WTC11 (cell line): ENCODE measurements at regions not wholly inside any gene's neighbourhood (a gene's known extent, or its start where the extent isn't known, plus 50 kb on each side); places are given as distances from the start of the nearest gene placed in this dataset.

Experiments
- ATAC-seq: fragments of 200-7000 bp; cut with Tn5 transposase; 2 replicates; pipeline ENCODE4 v1.10.0; 2021; ENCODE audit warnings: mild to moderate bottlenecking, moderate library complexity
- CTCF ChIA-PET: fragments of 300-600 bp; sonication (Branson Sonifier 250); formaldehyde crosslinking; loops from one replicate; lab custom pipeline; 2021; ENCODE audit warnings: antibody characterized with exemption; lab: Charles Lee
- POLR2A ChIA-PET: fragments of 350-600 bp; sonication (Branson Sonifier 250); formaldehyde crosslinking; loops from one replicate; lab custom pipeline; 2021; ENCODE audit warnings: antibody characterized with exemption; lab: Charles Lee
- DNase-seq: peaks from one replicate; pipeline ENCODE4 v3.0.0; 2021; ENCODE audit warnings: low spot score
- H3K27ac Mint-ChIP-seq: 2 replicates; pipeline ENCODE4 v1.8.0; 2021; ENCODE audit warnings: mixed read lengths
- H3K27me3 Mint-ChIP-seq: 2 replicates; pipeline ENCODE4 v1.8.0; 2021; ENCODE audit warnings: low read depth, mild to moderate bottlenecking, moderate library complexity, mixed read lengths
- H3K36me3 Mint-ChIP-seq: 2 replicates; pipeline ENCODE4 v1.8.0; 2021; ENCODE audit warnings: mixed read lengths
- H3K4me1 Mint-ChIP-seq: 2 replicates; pipeline ENCODE4 v1.8.0; 2022; ENCODE audit warnings: mixed read lengths
- H3K4me3 Mint-ChIP-seq: 2 replicates; pipeline ENCODE4 v1.8.0; 2021; ENCODE audit warnings: mild to moderate bottlenecking, moderate library complexity, mixed read lengths
- H3K9me3 Mint-ChIP-seq: 2 replicates; pipeline ENCODE4 v1.8.0; 2021; ENCODE audit warnings: mixed read lengths
- ATF1 ChIP-seq: sonication (generic); formaldehyde crosslinking; IDR thresholded peaks from 2 replicates; pipeline ENCODE4 v1.8.1; 2023; ENCODE audit warnings: mild to moderate bottlenecking, moderate library complexity, missing genetic modification reagents
- ATF3 ChIP-seq: sonication (generic); formaldehyde crosslinking; conservative IDR thresholded peaks from 2 replicates; pipeline ENCODE4 v1.8.1; 2022; ENCODE audit warnings: mild to moderate bottlenecking, missing genetic modification reagents
- CBFB ChIP-seq: sonication (generic); formaldehyde crosslinking; IDR thresholded peaks from 2 replicates; pipeline ENCODE4 v1.8.1; 2022; ENCODE audit warnings: mild to moderate bottlenecking, low read depth, missing genetic modification reagents
- CREB1 ChIP-seq: sonication (generic); formaldehyde crosslinking; IDR thresholded peaks from 2 replicates; pipeline ENCODE4 v1.8.0; 2023; ENCODE audit warnings: mild to moderate bottlenecking, missing genetic modification reagents
- E2F4 ChIP-seq: sonication (generic); formaldehyde crosslinking; IDR thresholded peaks from 2 replicates; pipeline ENCODE4 v1.8.1; 2022; ENCODE audit warnings: low read depth, mild to moderate bottlenecking, moderate library complexity, missing genetic modification reagents, borderline replicate concordance
- ELF4 ChIP-seq: sonication (generic); formaldehyde crosslinking; IDR thresholded peaks from 2 replicates; pipeline ENCODE4 v1.8.1; 2022; ENCODE audit warnings: low read depth, mild to moderate bottlenecking, moderate library complexity, missing genetic modification reagents
- ESRRA ChIP-seq: sonication (generic); formaldehyde crosslinking; IDR thresholded peaks from 2 replicates; pipeline ENCODE4 v1.8.1; 2022; ENCODE audit warnings: mild to moderate bottlenecking, missing genetic modification reagents, borderline replicate concordance
- ETV6 ChIP-seq: sonication (generic); formaldehyde crosslinking; IDR thresholded peaks from 2 replicates; pipeline ENCODE4 v1.8.1; 2022; ENCODE audit warnings: mild to moderate bottlenecking, missing genetic modification reagents
- FOXJ3 ChIP-seq: sonication (generic); formaldehyde crosslinking; IDR thresholded peaks from 2 replicates; pipeline ENCODE4 v1.9.0; 2021; ENCODE audit warnings: missing genetic modification reagents, mild to moderate bottlenecking, borderline replicate concordance
- GTF2I ChIP-seq: fragments of 250-450 bp; sonication (Bioruptor Pico); conservative IDR thresholded peaks from 2 replicates; pipeline ENCODE4 v1.4.0; 2021; ENCODE audit warnings: mild to moderate bottlenecking
- IRF1 ChIP-seq: sonication (generic); formaldehyde crosslinking; IDR thresholded peaks from 2 replicates; pipeline ENCODE4 v1.8.0; 2023; ENCODE audit warnings: missing genetic modification reagents
- MXD4 ChIP-seq: fragments of 250-450 bp; sonication (Bioruptor Pico); IDR thresholded peaks from 2 replicates; pipeline ENCODE4 v1.8.0; 2021; ENCODE audit warnings: mild to moderate bottlenecking, moderate library complexity, borderline replicate concordance
- NFYB ChIP-seq: sonication (generic); formaldehyde crosslinking; conservative IDR thresholded peaks from 2 replicates; pipeline ENCODE4 v1.8.0; 2022; ENCODE audit warnings: low read depth, missing genetic modification reagents
- NR1H2 ChIP-seq: sonication (generic); formaldehyde crosslinking; IDR thresholded peaks from 2 replicates; pipeline ENCODE4 v1.9.0; 2021; ENCODE audit warnings: mild to moderate bottlenecking, moderate library complexity, missing genetic modification reagents
- PRDM15 ChIP-seq: sonication (generic); formaldehyde crosslinking; IDR thresholded peaks from 2 replicates; pipeline ENCODE4 v1.8.0; 2022; ENCODE audit warnings: missing genetic modification reagents
- TCF7 ChIP-seq: sonication (generic); formaldehyde crosslinking; IDR thresholded peaks from 2 replicates; pipeline ENCODE4 v1.8.0; 2022; ENCODE audit warnings: mild to moderate bottlenecking, low read depth, missing genetic modification reagents, moderate library complexity
- TEAD4 ChIP-seq: sonication (generic); formaldehyde crosslinking; IDR thresholded peaks from 2 replicates; pipeline ENCODE4 v1.8.0; 2022; ENCODE audit warnings: mild to moderate bottlenecking, missing genetic modification reagents
- ZNF138 ChIP-seq: sonication (generic); formaldehyde crosslinking; conservative IDR thresholded peaks from 2 replicates; pipeline ENCODE4 v1.8.1; 2022; ENCODE audit warnings: mild to moderate bottlenecking, moderate library complexity, missing genetic modification reagents
- ZNF232 ChIP-seq: sonication (generic); formaldehyde crosslinking; IDR thresholded peaks from 2 replicates; pipeline ENCODE4 v1.8.0; 2022; ENCODE audit warnings: mild to moderate bottlenecking, missing genetic modification reagents
- ZNF396 ChIP-seq: fragments of 250-450 bp; sonication (Bioruptor Pico); IDR thresholded peaks from 2 replicates; pipeline ENCODE4 v1.8.0; 2021; ENCODE audit warnings: mild to moderate bottlenecking, moderate library complexity, borderline replicate concordance
- ZNF512 ChIP-seq: sonication (generic); formaldehyde crosslinking; IDR thresholded peaks from 2 replicates; pipeline ENCODE4 v1.8.1; 2022; ENCODE audit warnings: missing genetic modification reagents, borderline replicate concordance
- TF ChIP-seq, protein P1 (sequence below): fragments of 250-450 bp; sonication (Bioruptor Pico); conservative IDR thresholded peaks from 2 replicates; pipeline ENCODE4 v1.9.0; 2021; ENCODE audit warnings: mild to moderate bottlenecking

DNA sequence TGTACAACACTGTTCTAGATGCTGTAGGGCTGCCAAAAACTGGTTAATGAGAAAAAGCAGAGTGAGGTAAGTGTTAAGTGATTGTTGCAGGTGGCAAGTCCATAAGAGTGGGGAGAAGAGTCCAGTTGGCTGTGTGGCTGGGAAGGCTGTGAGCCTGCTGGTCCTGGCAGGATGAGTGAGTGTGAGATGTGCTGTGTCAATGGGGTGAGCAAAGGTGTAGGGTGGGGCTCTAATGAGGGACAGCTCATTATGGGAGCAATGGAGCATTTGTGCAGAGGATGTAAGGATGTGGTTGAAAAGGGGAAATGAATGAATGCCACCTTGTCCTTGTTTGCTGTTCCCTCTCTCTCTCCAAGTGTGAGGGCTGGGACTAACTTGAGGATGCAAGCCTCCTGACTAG is 145.3 kb upstream of the ROPN1 start (continued):
- TF ChIP-seq, protein P1, sequence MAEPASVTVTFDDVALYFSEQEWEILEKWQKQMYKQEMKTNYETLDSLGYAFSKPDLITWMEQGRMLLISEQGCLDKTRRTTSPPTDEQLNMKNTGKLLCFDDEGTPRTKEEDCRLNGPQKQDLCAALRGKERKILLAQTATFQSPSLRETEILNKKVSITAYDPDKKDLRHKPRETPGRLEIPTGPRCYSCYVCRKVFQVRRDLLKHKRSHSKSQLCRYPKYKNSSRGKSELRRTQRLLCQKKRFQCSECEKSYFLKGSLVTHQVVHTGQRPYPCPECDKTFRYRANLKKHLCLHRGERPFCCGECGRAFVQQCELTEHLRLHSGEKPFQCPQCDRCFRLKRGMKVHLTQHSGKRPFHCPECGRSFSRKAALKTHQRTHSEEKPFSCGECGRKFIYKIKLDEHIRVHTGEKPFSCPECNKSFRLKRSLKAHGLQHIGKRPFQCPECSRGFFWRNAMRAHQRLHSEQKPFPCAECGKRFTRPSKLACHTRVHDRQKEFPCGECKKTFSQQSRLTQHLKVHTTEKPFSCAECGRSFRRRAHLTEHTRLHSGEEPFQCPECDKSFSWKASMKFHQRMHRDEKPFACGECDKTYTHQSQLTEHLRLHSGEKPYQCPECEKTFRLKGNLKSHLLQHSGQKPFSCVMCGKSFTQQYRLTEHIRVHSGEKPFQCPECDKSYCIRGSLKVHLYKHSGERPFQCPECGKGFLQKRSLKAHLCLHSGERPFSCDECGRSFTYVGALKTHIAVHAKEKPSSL (CRISPR knock-in tag), result no peak
- TF ChIP-seq ZNF512 (CRISPR knock-in tag) (no peak), GTF2I (CRISPR knock-in tag) (no peak), TEAD4 (CRISPR knock-in tag) (no peak)

DNA sequence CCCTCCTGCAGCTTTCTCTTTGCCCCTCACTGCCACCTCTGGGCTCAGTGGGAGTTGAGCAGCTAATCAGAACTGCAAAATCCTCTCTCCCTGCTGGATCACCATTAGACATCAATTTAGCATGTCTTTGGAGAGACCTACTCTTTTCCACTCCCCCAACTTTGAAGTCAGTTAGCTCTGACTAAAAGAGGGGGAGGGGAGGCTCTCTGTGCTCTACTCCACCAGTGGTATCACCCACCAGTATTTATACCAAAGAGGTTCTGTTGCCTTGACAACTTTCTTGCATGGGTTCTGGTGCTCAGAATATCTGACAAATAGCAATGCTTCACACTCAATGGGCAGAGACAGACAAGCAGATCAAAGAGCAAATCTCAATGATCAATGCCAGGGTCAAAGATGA is 146.2 kb upstream of the ROPN1 start:
- Mint-ChIP-seq H3K36me3 (no peaks in the 10 kb centered on the region), H3K4me1 (peaks cover 13% of the 10 kb centered on the region), H3K27me3 (no peaks in the 10 kb centered on the region), H3K27ac (no peak overlapping the region), H3K4me3 (no peak overlapping the region), H3K9me3 (no peaks in the 10 kb centered on the region)
- CTCF ChIA-PET, result no interaction called here
- no peak; the same call in 1 of the 2 replicates for ATAC-seq
- POLR2A ChIA-PET, result no interaction called here
- TF ChIP-seq ESRRA (CRISPR knock-in tag), result no peak
- TF ChIP-seq MXD4 (CRISPR knock-in tag), result no peak
- TF ChIP-seq ZNF232, result no peak
- no peak for TF ChIP-seq IRF1 (CRISPR knock-in tag)
- no peak for TF ChIP-seq ZNF138 (CRISPR knock-in tag)
- no peak for TF ChIP-seq TCF7 (CRISPR knock-in tag)
- no peak for TF ChIP-seq CREB1
- no peak for TF ChIP-seq NFYB
- no peak for TF ChIP-seq TEAD4 (CRISPR knock-in tag)
- TF ChIP-seq, all 79 proteins: peak for 0
- no peak for DNase-seq

DNA sequence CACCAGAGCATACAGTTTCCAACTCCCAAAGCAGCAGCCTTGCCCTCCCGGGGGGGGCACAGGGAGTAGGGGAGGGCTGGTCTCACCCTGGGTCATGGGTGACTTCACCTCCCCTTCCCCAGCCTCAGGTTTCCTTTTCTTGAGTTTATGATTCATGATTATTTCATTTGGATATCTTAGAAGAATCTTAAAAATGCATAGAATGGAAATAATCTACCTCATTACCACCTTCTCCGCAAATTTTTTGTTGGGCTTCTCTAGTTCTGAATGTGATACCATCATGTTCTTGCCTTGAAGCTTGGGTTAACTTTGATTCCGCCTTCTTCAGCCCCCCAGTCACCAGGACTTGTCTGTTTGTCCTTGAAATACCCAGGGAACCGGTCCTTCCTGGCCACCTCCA is 148.8 kb upstream of the ROPN1 start:
- ChIA-PET CTCF (no interaction called here), POLR2A (no interaction called here)
- H3K4me3 Mint-ChIP-seq, result no peak overlapping the region

More for the DNA sequence above, 148.8 kb upstream of the ROPN1 start:
- no peak for DNase-seq
- H3K4me1 Mint-ChIP-seq, result peaks cover 13% of the 10 kb centered on the region
- no peaks in the 10 kb centered on the region for H3K27me3 Mint-ChIP-seq
- no peak for TF ChIP-seq E2F4 (CRISPR knock-in tag)
- TF ChIP-seq FOXJ3 (CRISPR knock-in tag), result no peak
- no peak for TF ChIP-seq ZNF396 (CRISPR knock-in tag)
- TF ChIP-seq NFYB, result no peak
- no peak for TF ChIP-seq ATF3
- TF ChIP-seq GTF2I (CRISPR knock-in tag), result no peak
- TF ChIP-seq CBFB (CRISPR knock-in tag), result no peak
- TF ChIP-seq ETV6 (CRISPR knock-in tag), result no peak
- no peak for TF ChIP-seq ELF4
- TF ChIP-seq ZNF512 (CRISPR knock-in tag), result no peak
- TF ChIP-seq PRDM15 (CRISPR knock-in tag), result no peak
- no peak for TF ChIP-seq ATF1 (CRISPR knock-in tag)
- no peak for TF ChIP-seq NR1H2 (CRISPR knock-in tag)
- TF ChIP-seq, all 79 proteins: peak for 0
- H3K9me3 Mint-ChIP-seq, result no peaks in the 10 kb centered on the region
- ATAC-seq, result no peak
- H3K27ac Mint-ChIP-seq, result no peak overlapping the region
- no peaks in the 10 kb centered on the region for H3K36me3 Mint-ChIP-seq
